Adrenal gland (tissue), 9 donors: ENCODE measurements at regions not wholly inside any gene's neighbourhood (a gene's known extent, or its start where the extent isn't known, plus 50 kb on each side); places are given as distances from the start of the nearest gene placed in this dataset.
A peak's percentile ranks its signal among the peaks of the same experiment; 100 is the strongest.

Source experiments
- DNase-seq, 7 donors: peaks; one replicate each; pipeline ENCODE4 v3.0.0-alpha.2; 2019 to 2020
- H3K27ac ChIP-seq, 5 donors: fragments of 200-600 bp; sonication (generic) in 4 of 5; 1 replicate in 3 of 5; 2 replicates in 2 of 5; pipeline versions ENCODE4 v1.5.1 to v1.8.0; 2016 to 2020; ENCODE audit warnings: mild to moderate bottlenecking in 1 of 5
- H3K27me3 ChIP-seq: fragments of 200-600 bp; 2 replicates; pipeline ENCODE4 v1.8.0; 2021
- H3K36me3 ChIP-seq, 2 donors: fragments of 200-600 bp; replicated peaks in 1 of 2; 1 replicate in 1 of 2; 2 replicates in 1 of 2; pipeline versions ENCODE4 v1.5.1 to v1.8.0; 2018 to 2022
- H3K4me1 ChIP-seq, 2 donors: fragments of 200-600 bp; replicated peaks in 1 of 2; 1 replicate in 1 of 2; 2 replicates in 1 of 2; pipeline versions ENCODE4 v1.5.1 to v1.8.0; 2018 to 2021
- H3K4me3 ChIP-seq, 4 donors: fragments of 200-600 bp; sonication (generic) in 3 of 4; one replicate each; pipeline ENCODE4 v1.5.1; 2016 to 2018
- H3K9me3 ChIP-seq, 3 donors: fragments of 200-600 bp; sonication (generic) in 1 of 3; replicated peaks in 1 of 3; 1 replicate in 2 of 3; 2 replicates in 1 of 3; pipeline versions ENCODE4 v1.5.1 to v1.8.0; 2016 to 2021
- POLR2A ChIP-seq, 2 donors: fragments of 450-650 bp; IDR thresholded peaks; one replicate each; pipeline ENCODE4 v1.6.1; 2017; ENCODE audit warnings: antibody characterized with exemption in 2 of 2, mild to moderate bottlenecking in 2 of 2, moderate library complexity in 1 of 2
- WGBS, 4 donors: extraction: QIAGEN DNeasy Blood & Tissue Kit in 2 of 4; methylation state at CpG; one replicate each; pipeline versions ENCODE4 v1.1.5 to v1.1.7; 2013 to 2017; 5-methylcytosine and 5-hydroxymethylcytosine counted together
- intact Hi-C, 2 donors: fragments of 100-400 bp; cut with DNase I; formaldehyde crosslinking; loops; one replicate each; pipeline versions ENCODE4 v1.14.1 to v1.15.0; 2022 to 2023
- TF ChIP-seq, protein P1 (sequence below), 6 experiments: fragments of 450-650 bp in 4 of 6; fragments of 200-600 bp in 2 of 6; sonication (generic) in 1 of 6; IDR thresholded peaks; 1 replicate in 5 of 6; 2 replicates in 1 of 6; pipeline versions ENCODE4 v1.5.1 to v1.8.0; 2016 to 2021; ENCODE audit warnings: antibody characterized with exemption in 6 of 6, mild to moderate bottlenecking in 2 of 6, moderate library complexity in 1 of 6
- donor health status: healthy with polysubstance abuse.
- donor health status: Bipolar disorder and iron deficiency.
- donor health status: DM: yes; HTN: yes; CAD: no.
- donor health status: DM: no; HTN: no; CAD: no.
- donor health status: DM: no; HTN: no; CAD: no.

DNA sequence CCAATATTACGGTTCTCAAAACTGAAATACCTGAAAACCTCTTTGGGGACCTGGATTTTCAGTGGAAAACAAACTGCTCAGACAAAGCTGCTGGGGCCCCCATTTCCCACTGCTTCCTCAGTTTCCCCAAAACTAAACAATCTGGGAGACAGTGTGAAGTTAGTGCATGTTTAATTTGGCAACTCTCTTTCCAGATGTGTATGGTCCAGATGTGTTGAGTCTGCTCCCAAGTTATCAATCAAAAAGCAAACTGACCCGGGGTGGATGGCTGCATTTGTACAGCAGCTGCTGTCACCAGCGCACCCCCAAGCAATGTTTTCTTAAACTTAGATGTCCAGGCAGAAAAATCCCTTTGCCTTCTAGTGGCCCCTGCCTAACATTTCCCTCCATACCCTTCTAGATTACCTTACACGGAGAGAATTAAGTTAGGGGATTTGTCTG is 136.9 kb downstream of the COPS8 start:
- WGBS, 4 donors: 60 to 68% (median 66%) methylated on average over 4 of the region's 4 CpGs
- Histone ChIP-seq H3K27ac (peak overlapping the region in 1 of 5 donors; percentile 16), H3K27me3 (no peaks in the 10 kb centered on the region), H3K4me1 (peaks cover 0 to 4% of the 10 kb centered on the region in 2 donors), H3K4me3 (no peak overlapping the region), H3K9me3 (no peaks in the 10 kb centered on the region), H3K36me3 (no peaks in the 10 kb centered on the region)
- intact Hi-C loops: no loop called here
- no peak for DNase-seq
- TF ChIP-seq POLR2A (IDR thresholded peaks at IDR 0.05): no peak
- TF ChIP-seq, protein P1, sequence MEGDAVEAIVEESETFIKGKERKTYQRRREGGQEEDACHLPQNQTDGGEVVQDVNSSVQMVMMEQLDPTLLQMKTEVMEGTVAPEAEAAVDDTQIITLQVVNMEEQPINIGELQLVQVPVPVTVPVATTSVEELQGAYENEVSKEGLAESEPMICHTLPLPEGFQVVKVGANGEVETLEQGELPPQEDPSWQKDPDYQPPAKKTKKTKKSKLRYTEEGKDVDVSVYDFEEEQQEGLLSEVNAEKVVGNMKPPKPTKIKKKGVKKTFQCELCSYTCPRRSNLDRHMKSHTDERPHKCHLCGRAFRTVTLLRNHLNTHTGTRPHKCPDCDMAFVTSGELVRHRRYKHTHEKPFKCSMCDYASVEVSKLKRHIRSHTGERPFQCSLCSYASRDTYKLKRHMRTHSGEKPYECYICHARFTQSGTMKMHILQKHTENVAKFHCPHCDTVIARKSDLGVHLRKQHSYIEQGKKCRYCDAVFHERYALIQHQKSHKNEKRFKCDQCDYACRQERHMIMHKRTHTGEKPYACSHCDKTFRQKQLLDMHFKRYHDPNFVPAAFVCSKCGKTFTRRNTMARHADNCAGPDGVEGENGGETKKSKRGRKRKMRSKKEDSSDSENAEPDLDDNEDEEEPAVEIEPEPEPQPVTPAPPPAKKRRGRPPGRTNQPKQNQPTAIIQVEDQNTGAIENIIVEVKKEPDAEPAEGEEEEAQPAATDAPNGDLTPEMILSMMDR (IDR thresholded peaks at IDR 0.05): no peak

DNA sequence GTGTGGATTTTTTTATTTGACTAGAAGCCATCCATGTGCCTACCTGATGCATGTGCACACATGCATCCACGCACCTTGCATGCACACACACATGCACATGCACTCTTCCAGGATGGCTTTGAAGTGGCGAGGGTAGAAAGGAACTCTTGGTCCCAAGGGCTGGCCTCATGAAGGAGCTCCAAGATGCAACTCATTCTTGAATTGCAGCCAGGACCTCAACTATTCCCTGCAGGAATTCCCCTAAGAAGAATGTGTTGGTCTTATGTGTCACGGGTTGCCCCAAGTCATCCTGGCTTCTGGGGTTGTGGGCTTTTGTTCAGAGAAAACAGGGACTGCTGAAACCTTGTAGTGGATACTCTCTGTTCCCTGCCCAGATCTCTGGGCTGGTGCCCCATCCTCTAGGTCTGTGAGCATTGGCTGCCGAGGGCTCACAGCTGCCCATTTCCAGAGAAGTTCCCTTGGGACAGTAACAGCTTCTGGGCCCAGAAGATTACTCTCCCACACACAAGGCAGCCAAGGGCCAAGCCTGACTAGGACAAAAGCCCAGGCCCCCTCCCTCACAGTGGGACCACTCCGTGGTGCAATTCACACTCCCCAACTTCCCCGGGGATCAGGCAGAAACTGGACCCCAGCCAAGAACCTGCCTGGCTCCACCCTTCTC is 137.6 kb downstream of the COPS8 start:
- Histone ChIP-seq H3K4me3 (no peak overlapping the region), H3K27ac (peak overlapping the region in 2 of 5 donors; percentile 23 to 31), H3K9me3 (no peaks in the 10 kb centered on the region), H3K36me3 (no peaks in the 10 kb centered on the region), H3K27me3 (no peaks in the 10 kb centered on the region), H3K4me1 (peaks cover 0 to 4% of the 10 kb centered on the region in 2 donors)
- intact Hi-C loops: no loop called here
- 55 to 65% (median 59%) methylated on average over 5 to 6 of the region's 6 CpGs for WGBS, 4 donors
- no peak for DNase-seq
- TF ChIP-seq, protein P1 (IDR thresholded peaks at IDR 0.05): no peak
- no peak for TF ChIP-seq POLR2A (IDR thresholded peaks at IDR 0.05)

DNA sequence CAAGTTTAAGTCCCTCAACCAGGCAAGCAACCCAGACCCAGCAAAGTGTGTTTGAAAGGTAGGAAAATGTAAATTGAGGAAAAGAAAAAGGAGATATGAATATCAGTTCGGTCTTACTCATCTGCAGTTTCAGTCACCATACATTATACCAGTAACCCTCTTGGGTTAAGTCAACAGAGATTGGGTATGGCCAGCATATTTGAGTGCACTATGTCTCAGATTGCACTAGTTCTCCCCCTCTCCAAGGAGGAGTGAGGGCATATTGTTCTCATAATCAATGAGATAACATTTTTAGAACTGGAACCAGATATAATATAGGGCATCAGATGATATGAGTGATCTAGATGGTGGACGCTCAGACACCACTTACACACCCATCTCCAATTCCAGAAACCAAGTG is 141.5 kb downstream of the COPS8 start:
- DNase-seq: no peak
- intact Hi-C loops: no loop called here
- Histone ChIP-seq H3K4me3 (no peak overlapping the region), H3K27me3 (no peaks in the 10 kb centered on the region), H3K27ac (no peak overlapping the region), H3K36me3 (no peaks in the 10 kb centered on the region), H3K4me1 (peaks cover 0 to 4% of the 10 kb centered on the region in 2 donors), H3K9me3 (no peaks in the 10 kb centered on the region)
- TF ChIP-seq, protein P1 (IDR thresholded peaks at IDR 0.05): no peak
- WGBS, 4 donors: 88 to 96% (median 91%) methylated on average over 2 of the region's 2 CpGs

DNA sequence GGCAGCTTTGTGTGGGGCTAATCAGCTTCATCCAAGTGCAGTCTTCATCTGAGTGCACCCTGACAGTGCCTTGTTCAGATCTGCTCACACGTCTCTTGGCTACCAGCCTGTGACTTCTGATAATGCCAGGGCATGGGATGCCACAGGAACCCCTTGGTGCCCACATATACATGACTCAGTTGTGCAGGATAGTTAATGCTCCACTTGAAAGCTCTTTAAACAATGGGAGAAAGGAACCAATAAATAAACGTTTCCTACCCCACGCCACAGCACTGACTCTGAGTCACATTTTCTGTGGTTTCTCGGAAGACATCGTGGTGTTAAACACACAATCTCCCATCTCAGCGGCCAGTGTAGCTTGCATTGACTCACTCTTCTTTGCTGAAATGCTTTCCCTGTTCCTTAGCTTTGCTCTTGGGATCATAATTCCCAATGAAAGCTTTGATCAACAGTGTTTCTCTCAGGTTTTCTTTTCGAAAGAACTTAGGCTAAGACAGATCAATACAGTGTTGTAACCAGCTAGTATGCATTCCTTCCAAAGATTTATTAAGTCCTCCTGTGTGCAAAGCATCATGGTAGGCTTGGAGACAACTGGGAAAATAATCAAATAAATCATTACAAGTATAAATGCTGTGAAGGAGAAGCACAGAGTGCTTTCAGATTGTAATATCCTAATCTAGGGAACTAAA is 142.0 kb downstream of the COPS8 start:
- intact Hi-C loops: no loop called here
- Histone ChIP-seq H3K27ac (no peak overlapping the region), H3K4me3 (no peak overlapping the region), H3K36me3 (no peaks in the 10 kb centered on the region), H3K4me1 (peaks cover 0 to 4% of the 10 kb centered on the region in 2 donors), H3K27me3 (no peaks in the 10 kb centered on the region), H3K9me3 (no peaks in the 10 kb centered on the region)
- TF ChIP-seq POLR2A (IDR thresholded peaks at IDR 0.05): no peak
- TF ChIP-seq, protein P1 (IDR thresholded peaks at IDR 0.05): no peak
- no peak for DNase-seq
- WGBS, 4 donors: 57 to 79% (median 73%) methylated on average over 7 of the region's 7 CpGs
